ENCODE measurements at regions not wholly inside any gene's neighbourhood (a gene's known extent, or its start where the extent isn't known, plus 50 kb on each side); places are given as distances from the start of the nearest gene placed in this dataset.

- Histone ChIP-seq H3K27me3 (replicated peaks; ENCODE audit: control insufficient read depth, insufficient read depth, low read length) (no peaks in the 10 kb centered on the region), H3K4me1 (no peaks in the 10 kb centered on the region), H3K9me3 (peaks cover 4% of the 10 kb centered on the region; the same call in 1 of the 2 replicates), H3K4me3 (ENCODE audit: low read depth, low read length) (no peak overlapping the region), H3K36me3 (ENCODE audit: control insufficient read depth, insufficient read depth, low read length) (no peaks in the 10 kb centered on the region)
- no peaks in the 10 kb centered on the region for H3K36me3 Mint-ChIP-seq (ENCODE audit: insufficient read depth, unreplicated experiment)
- H3K4me1 Mint-ChIP-seq (ENCODE audit: low read depth, unreplicated experiment), result no peaks in the 10 kb centered on the region
- intact Hi-C loops (cut with micrococcal nuclease; ENCODE audit: unreplicated experiment), result no loop called here
- TF ChIP-seq CTCF (IDR thresholded peaks at IDR 0.05; ENCODE audit: insufficient read depth in 1 of 2, low read depth in 1 of 2, low read length in 1 of 2, severe bottlenecking in 1 of 2, unreplicated experiment in 1 of 2), result no peak
- ChIA-PET POLR2A (no interaction called here), CTCF (no interaction called here)
- BruUV-seq (replicated peaks), result no TSS peak
- H3K4me3 Mint-ChIP-seq (ENCODE audit: unreplicated experiment), result no peak overlapping the region
- H3K27me3 Mint-ChIP-seq (ENCODE audit: insufficient read depth, unreplicated experiment), result no peaks in the 10 kb centered on the region
- no peak overlapping the region for H3K27ac Mint-ChIP-seq (ENCODE audit: unreplicated experiment)
- DNase-seq, result no peak
- H3K9me3 Mint-ChIP-seq (ENCODE audit: unreplicated experiment), result peaks cover 18% of the 10 kb centered on the region
Observed at GRCh38 chr5:116355819-116356601, 218.6 kb downstream of the SEMA6A start.

GRCh38 chr5:116354699-116355098 lies 219.9 kb downstream of the SEMA6A start:
- H3K4me3 ChIP-seq (ENCODE audit: low read depth, low read length), result no peak overlapping the region
- Mint-ChIP-seq H3K4me3 (ENCODE audit: unreplicated experiment) (no peak overlapping the region), H3K36me3 (ENCODE audit: insufficient read depth, unreplicated experiment) (no peaks in the 10 kb centered on the region), H3K4me1 (ENCODE audit: low read depth, unreplicated experiment) (no peaks in the 10 kb centered on the region), H3K9me3 (ENCODE audit: unreplicated experiment) (peaks cover 18% of the 10 kb centered on the region), H3K27ac (ENCODE audit: unreplicated experiment) (no peak overlapping the region), H3K27me3 (ENCODE audit: insufficient read depth, unreplicated experiment) (no peaks in the 10 kb centered on the region)
- CTCF ChIA-PET, result no interaction called here
- no peaks in the 10 kb centered on the region for H3K4me1 ChIP-seq
- POLR2A ChIA-PET, result no interaction called here
- H3K27me3 ChIP-seq (replicated peaks; ENCODE audit: control insufficient read depth, insufficient read depth, low read length), result no peaks in the 10 kb centered on the region
- no peaks in the 10 kb centered on the region for H3K36me3 ChIP-seq (ENCODE audit: control insufficient read depth, insufficient read depth, low read length)
- DNase-seq, result no peak
- TF ChIP-seq CTCF (IDR thresholded peaks at IDR 0.05; ENCODE audit: insufficient read depth in 1 of 2, low read depth in 1 of 2, low read length in 1 of 2, severe bottlenecking in 1 of 2, unreplicated experiment in 1 of 2), result no peak
- intact Hi-C loops (cut with micrococcal nuclease; ENCODE audit: unreplicated experiment), result no loop called here
- BruUV-seq (replicated peaks), result no TSS peak
- peaks cover 4% of the 10 kb centered on the region; the same call in 1 of the 2 replicates for H3K9me3 ChIP-seq

- Mint-ChIP-seq H3K4me3 (ENCODE audit: unreplicated experiment) (no peak overlapping the region), H3K27me3 (ENCODE audit: insufficient read depth, unreplicated experiment) (no peaks in the 10 kb centered on the region), H3K36me3 (ENCODE audit: insufficient read depth, unreplicated experiment) (no peaks in the 10 kb centered on the region), H3K9me3 (ENCODE audit: unreplicated experiment) (peaks cover 20% of the 10 kb centered on the region), H3K4me1 (ENCODE audit: low read depth, unreplicated experiment) (no peaks in the 10 kb centered on the region), H3K27ac (ENCODE audit: unreplicated experiment) (no peak overlapping the region)
- POLR2A ChIA-PET, result no interaction called here
- DNase-seq, result no peak
- TF ChIP-seq CTCF (IDR thresholded peaks at IDR 0.05; ENCODE audit: insufficient read depth in 1 of 2, low read depth in 1 of 2, low read length in 1 of 2, severe bottlenecking in 1 of 2, unreplicated experiment in 1 of 2), result no peak
- intact Hi-C loops (cut with micrococcal nuclease; ENCODE audit: unreplicated experiment), result no loop called here
- Histone ChIP-seq H3K36me3 (ENCODE audit: control insufficient read depth, insufficient read depth, low read length) (no peaks in the 10 kb centered on the region), H3K4me3 (ENCODE audit: low read depth, low read length) (no peak overlapping the region), H3K27me3 (replicated peaks; ENCODE audit: control insufficient read depth, insufficient read depth, low read length) (no peaks in the 10 kb centered on the region), H3K4me1 (no peaks in the 10 kb centered on the region), H3K9me3 (no peaks in the 10 kb centered on the region)
- CTCF ChIA-PET, result no interaction called here
- BruUV-seq (replicated peaks), result no TSS peak
Observed at GRCh38 chr5:116347657-116348056, 227.0 kb downstream of the SEMA6A start.
